ENCODE measurements at regions not wholly inside any gene's neighbourhood (a gene's known extent, or its start where the extent isn't known, plus 50 kb on each side); places are given as distances from the start of the nearest gene placed in this dataset.

- no peaks in the 10 kb centered on the region for H3K9me3 ChIP-seq (ENCODE audit: control insufficient read depth in 1 of 2, low read length in 2 of 2)
- no peak overlapping the region for H3K4me3 ChIP-seq (ENCODE audit: low read depth in 1 of 2, low read length in 2 of 2)
- H3K27ac ChIP-seq (ENCODE audit: low read length) = no peak overlapping the region
- no peaks in the 10 kb centered on the region for H3K36me3 ChIP-seq (ENCODE audit: control insufficient read depth in 1 of 2, insufficient read depth in 2 of 2, low read length in 2 of 2)
- H3K27me3 ChIP-seq (ENCODE audit: low read depth, low read length) = no peaks in the 10 kb centered on the region
- H3K4me1 ChIP-seq (ENCODE audit: control insufficient read depth in 1 of 2, insufficient read depth in 2 of 2, low read length in 2 of 2) = no peaks in the 10 kb centered on the region
These were observed 240.8 kb upstream of the TOX3 start for GRCh38 chr16:52787709-52788108.

GRCh38 chr16:52786091-52786490, 239.1 kb upstream of the TOX3 start:
- Histone ChIP-seq H3K27me3 (ENCODE audit: low read depth, low read length) (no peaks in the 10 kb centered on the region), H3K27ac (ENCODE audit: low read length) (no peak overlapping the region), H3K4me1 (ENCODE audit: control insufficient read depth in 1 of 2, insufficient read depth in 2 of 2, low read length in 2 of 2) (no peaks in the 10 kb centered on the region), H3K36me3 (ENCODE audit: control insufficient read depth in 1 of 2, insufficient read depth in 2 of 2, low read length in 2 of 2) (no peaks in the 10 kb centered on the region), H3K4me3 (ENCODE audit: low read depth in 1 of 2, low read length in 2 of 2) (no peak overlapping the region), H3K9me3 (ENCODE audit: control insufficient read depth in 1 of 2, low read length in 2 of 2) (no peaks in the 10 kb centered on the region)

GRCh38 chr16:52785653-52786052, 238.7 kb upstream of the TOX3 start:
- no peak overlapping the region for H3K4me3 ChIP-seq (ENCODE audit: low read depth in 1 of 2, low read length in 2 of 2)
- no peaks in the 10 kb centered on the region for H3K36me3 ChIP-seq (ENCODE audit: control insufficient read depth in 1 of 2, insufficient read depth in 2 of 2, low read length in 2 of 2)
- H3K27ac ChIP-seq (ENCODE audit: low read length) = no peak overlapping the region
- H3K4me1 ChIP-seq (ENCODE audit: control insufficient read depth in 1 of 2, insufficient read depth in 2 of 2, low read length in 2 of 2) = no peaks in the 10 kb centered on the region
- H3K9me3 ChIP-seq (ENCODE audit: control insufficient read depth in 1 of 2, low read length in 2 of 2) = no peaks in the 10 kb centered on the region
- H3K27me3 ChIP-seq (ENCODE audit: low read depth, low read length) = no peaks in the 10 kb centered on the region

GRCh38 chr16:52783616-52784015, 236.7 kb upstream of the TOX3 start:
- no peaks in the 10 kb centered on the region for H3K9me3 ChIP-seq (ENCODE audit: control insufficient read depth in 1 of 2, low read length in 2 of 2)
- H3K36me3 ChIP-seq (ENCODE audit: control insufficient read depth in 1 of 2, insufficient read depth in 2 of 2, low read length in 2 of 2) = no peaks in the 10 kb centered on the region
- H3K27me3 ChIP-seq (ENCODE audit: low read depth, low read length) = no peaks in the 10 kb centered on the region

GRCh38 chr16:52781005-52781630, 234.2 kb upstream of the TOX3 start:
- Histone ChIP-seq H3K9me3 (ENCODE audit: control insufficient read depth in 1 of 2, low read length in 2 of 2) (no peaks in the 10 kb centered on the region), H3K4me1 (ENCODE audit: control insufficient read depth in 1 of 2, insufficient read depth in 2 of 2, low read length in 2 of 2) (no peaks in the 10 kb centered on the region), H3K36me3 (ENCODE audit: control insufficient read depth in 1 of 2, insufficient read depth in 2 of 2, low read length in 2 of 2) (no peaks in the 10 kb centered on the region), H3K27me3 (ENCODE audit: low read depth, low read length) (no peaks in the 10 kb centered on the region), H3K27ac (ENCODE audit: low read length) (no peak overlapping the region), H3K4me3 (ENCODE audit: low read depth in 1 of 2, low read length in 2 of 2) (no peak overlapping the region)

More at GRCh38 chr16:52783616-52784015, 236.7 kb upstream of the TOX3 start:
- no peak overlapping the region for H3K4me3 ChIP-seq (ENCODE audit: low read depth in 1 of 2, low read length in 2 of 2)
- H3K4me1 ChIP-seq (ENCODE audit: control insufficient read depth in 1 of 2, insufficient read depth in 2 of 2, low read length in 2 of 2) = no peaks in the 10 kb centered on the region
- no peak overlapping the region for H3K27ac ChIP-seq (ENCODE audit: low read length)

GRCh38 chr16:52773026-52773425, 226.1 kb upstream of the TOX3 start:
- Histone ChIP-seq H3K36me3 (ENCODE audit: control insufficient read depth in 1 of 2, insufficient read depth in 2 of 2, low read length in 2 of 2) (no peaks in the 10 kb centered on the region), H3K4me3 (ENCODE audit: low read depth in 1 of 2, low read length in 2 of 2) (no peak overlapping the region), H3K27ac (ENCODE audit: low read length) (no peak overlapping the region), H3K9me3 (ENCODE audit: control insufficient read depth in 1 of 2, low read length in 2 of 2) (no peaks in the 10 kb centered on the region), H3K4me1 (ENCODE audit: control insufficient read depth in 1 of 2, insufficient read depth in 2 of 2, low read length in 2 of 2) (no peaks in the 10 kb centered on the region), H3K27me3 (ENCODE audit: low read depth, low read length) (no peaks in the 10 kb centered on the region)

GRCh38 chr16:52770828-52771227, 223.9 kb upstream of the TOX3 start:
- Histone ChIP-seq H3K9me3 (ENCODE audit: control insufficient read depth in 1 of 2, low read length in 2 of 2) (no peaks in the 10 kb centered on the region), H3K27ac (ENCODE audit: low read length) (no peak overlapping the region), H3K4me3 (ENCODE audit: low read depth in 1 of 2, low read length in 2 of 2) (no peak overlapping the region), H3K27me3 (ENCODE audit: low read depth, low read length) (no peaks in the 10 kb centered on the region), H3K4me1 (ENCODE audit: control insufficient read depth in 1 of 2, insufficient read depth in 2 of 2, low read length in 2 of 2) (no peaks in the 10 kb centered on the region), H3K36me3 (ENCODE audit: control insufficient read depth in 1 of 2, insufficient read depth in 2 of 2, low read length in 2 of 2) (no peaks in the 10 kb centered on the region)

GRCh38 chr16:52758473-52758855, 211.5 kb upstream of the TOX3 start:
- Histone ChIP-seq H3K4me1 (ENCODE audit: control insufficient read depth in 1 of 2, insufficient read depth in 2 of 2, low read length in 2 of 2) (no peaks in the 10 kb centered on the region), H3K36me3 (ENCODE audit: control insufficient read depth in 1 of 2, insufficient read depth in 2 of 2, low read length in 2 of 2) (no peaks in the 10 kb centered on the region), H3K9me3 (ENCODE audit: control insufficient read depth in 1 of 2, low read length in 2 of 2) (no peaks in the 10 kb centered on the region), H3K4me3 (ENCODE audit: low read depth in 1 of 2, low read length in 2 of 2) (no peak overlapping the region), H3K27ac (ENCODE audit: low read length) (no peak overlapping the region), H3K27me3 (ENCODE audit: low read depth, low read length) (no peaks in the 10 kb centered on the region)

- Histone ChIP-seq H3K36me3 (ENCODE audit: control insufficient read depth in 1 of 2, insufficient read depth in 2 of 2, low read length in 2 of 2) (no peaks in the 10 kb centered on the region), H3K27ac (ENCODE audit: low read length) (no peak overlapping the region), H3K27me3 (ENCODE audit: low read depth, low read length) (no peaks in the 10 kb centered on the region), H3K4me3 (ENCODE audit: low read depth in 1 of 2, low read length in 2 of 2) (no peak overlapping the region), H3K4me1 (ENCODE audit: control insufficient read depth in 1 of 2, insufficient read depth in 2 of 2, low read length in 2 of 2) (no peaks in the 10 kb centered on the region), H3K9me3 (ENCODE audit: control insufficient read depth in 1 of 2, low read length in 2 of 2) (no peaks in the 10 kb centered on the region)
These were observed 211.0 kb upstream of the TOX3 start for GRCh38 chr16:52757746-52758472.

GRCh38 chr16:52756812-52757517, 210.0 kb upstream of the TOX3 start:
- Histone ChIP-seq H3K27me3 (ENCODE audit: low read depth, low read length) (no peaks in the 10 kb centered on the region), H3K9me3 (ENCODE audit: control insufficient read depth in 1 of 2, low read length in 2 of 2) (no peaks in the 10 kb centered on the region), H3K4me3 (ENCODE audit: low read depth in 1 of 2, low read length in 2 of 2) (no peak overlapping the region), H3K36me3 (ENCODE audit: control insufficient read depth in 1 of 2, insufficient read depth in 2 of 2, low read length in 2 of 2) (no peaks in the 10 kb centered on the region), H3K4me1 (ENCODE audit: control insufficient read depth in 1 of 2, insufficient read depth in 2 of 2, low read length in 2 of 2) (no peaks in the 10 kb centered on the region), H3K27ac (ENCODE audit: low read length) (no peak overlapping the region)

GRCh38 chr16:52755396-52755795, 208.5 kb upstream of the TOX3 start:
- no peaks in the 10 kb centered on the region for H3K9me3 ChIP-seq (ENCODE audit: control insufficient read depth in 1 of 2, low read length in 2 of 2)
- H3K4me3 ChIP-seq (ENCODE audit: low read depth in 1 of 2, low read length in 2 of 2) = no peak overlapping the region
- no peaks in the 10 kb centered on the region for H3K4me1 ChIP-seq (ENCODE audit: control insufficient read depth in 1 of 2, insufficient read depth in 2 of 2, low read length in 2 of 2)
- no peaks in the 10 kb centered on the region for H3K36me3 ChIP-seq (ENCODE audit: control insufficient read depth in 1 of 2, insufficient read depth in 2 of 2, low read length in 2 of 2)
- no peak overlapping the region for H3K27ac ChIP-seq (ENCODE audit: low read length)
- H3K27me3 ChIP-seq (ENCODE audit: low read depth, low read length) = no peaks in the 10 kb centered on the region
